GM19324 (cell line): ENCODE measurements at regions not wholly inside any gene's neighbourhood (a gene's known extent, or its start where the extent isn't known, plus 50 kb on each side); places are given as distances from the start of the nearest gene placed in this dataset.

Experiments
- ATAC-seq: cut with Tn5 transposase; IDR thresholded peaks from one replicate; pipeline ENCODE4 v1.9.1; 2021; ENCODE audit warnings: mild to moderate bottlenecking, moderate library complexity; ENCODE audit not compliant: unreplicated experiment, low FRiP score

GRCh38 chr5:165057145-165057544 is 1551.7 kb downstream of the MAT2B start:
- no peak for ATAC-seq

GRCh38 chr5:165066751-165067385 is 1561.4 kb downstream of the MAT2B start:
- ATAC-seq, result no peak

- ATAC-seq, result no peak
Measured at GRCh38 chr5:165076686-165077085, 1571.3 kb downstream of the MAT2B start.

GRCh38 chr5:165079389-165079788 is 1574.0 kb downstream of the MAT2B start:
- ATAC-seq, result no peak

GRCh38 chr5:165083394-165083793 is 1578.0 kb downstream of the MAT2B start:
- no peak for ATAC-seq

- no peak for ATAC-seq
Measured at GRCh38 chr5:165086465-165086864, 1581.0 kb downstream of the MAT2B start.

GRCh38 chr5:165094782-165095181 is 1589.4 kb downstream of the MAT2B start:
- ATAC-seq, result no peak

GRCh38 chr5:165101709-165102108 is 1596.3 kb downstream of the MAT2B start:
- ATAC-seq, result no peak

- ATAC-seq, result no peak
Measured at GRCh38 chr5:165104611-165105010, 1599.2 kb downstream of the MAT2B start.

- ATAC-seq, result no peak
Measured at GRCh38 chr5:165108809-165109208, 1603.4 kb downstream of the MAT2B start.

GRCh38 chr5:165119175-165119574 is 1613.8 kb downstream of the MAT2B start:
- ATAC-seq, result no peak

- no peak for ATAC-seq
Measured at GRCh38 chr5:165126598-165126997, 1621.2 kb downstream of the MAT2B start.

- no peak for ATAC-seq
Measured at GRCh38 chr5:165127941-165128340, 1622.5 kb downstream of the MAT2B start.

GRCh38 chr5:165130656-165131055 is 1625.2 kb downstream of the MAT2B start:
- no peak for ATAC-seq

- no peak for ATAC-seq
Measured at GRCh38 chr5:165134155-165134554, 1628.7 kb downstream of the MAT2B start.

GRCh38 chr5:165135565-165135964 is 1630.1 kb downstream of the MAT2B start:
- no peak for ATAC-seq

- ATAC-seq, result no peak
Measured at GRCh38 chr5:165137701-165138100, 1632.3 kb downstream of the MAT2B start.

- no peak for ATAC-seq
Measured at GRCh38 chr5:165138236-165138635, 1632.8 kb downstream of the MAT2B start.

- ATAC-seq, result no peak
Measured at GRCh38 chr5:165139262-165139661, 1633.8 kb downstream of the MAT2B start.

GRCh38 chr5:165139721-165140120 is 1634.3 kb downstream of the MAT2B start:
- ATAC-seq, result no peak

- no peak for ATAC-seq
Measured at GRCh38 chr5:165143741-165144140, 1638.3 kb downstream of the MAT2B start.

GRCh38 chr5:165149431-165149830 is 1644.0 kb downstream of the MAT2B start:
- ATAC-seq, result no peak

GRCh38 chr5:165152058-165152457 is 1646.6 kb downstream of the MAT2B start:
- ATAC-seq, result no peak
